Spleen (tissue), 7 donors: ENCODE measurements at regions not wholly inside any gene's neighbourhood (a gene's known extent, or its start where the extent isn't known, plus 50 kb on each side); places are given as distances from the start of the nearest gene placed in this dataset.

Experiments used
- POLR2A ChIP-seq, 3 donors: fragments of 450-650 bp; IDR thresholded peaks; one replicate each; pipeline ENCODE4 v1.5.1; 2017; ENCODE audit warnings: antibody characterized with exemption in 3 of 3, mild to moderate bottlenecking in 1 of 3
- TF ChIP-seq, protein P1 (sequence below), 11 experiments: fragments of 200-600 bp in 7 of 11; fragments of 450-650 bp in 4 of 11; sonication (generic) in 4 of 11; IDR thresholded peaks in 8 of 11; conservative IDR thresholded peaks in 3 of 11; 1 replicate in 7 of 11; 2 replicates in 4 of 11; pipeline versions ENCODE4 v1.4.0 to v1.8.0; 2016 to 2021; ENCODE audit warnings: antibody characterized with exemption in 11 of 11, inconsistent platforms in 4 of 11, mild to moderate bottlenecking in 1 of 11
- donor health status: DM: no; HTN: no; CAD: no; lungs with moderate emphysema.
- donor health status: DM: no; HTN: no; CAD: no.
- donor health status: DM: no; HTN: no; CAD: no.

GRCh38 chr12:5186715-5187114 lies 143.0 kb downstream of the KCNA5 start:
- TF ChIP-seq, protein P1, sequence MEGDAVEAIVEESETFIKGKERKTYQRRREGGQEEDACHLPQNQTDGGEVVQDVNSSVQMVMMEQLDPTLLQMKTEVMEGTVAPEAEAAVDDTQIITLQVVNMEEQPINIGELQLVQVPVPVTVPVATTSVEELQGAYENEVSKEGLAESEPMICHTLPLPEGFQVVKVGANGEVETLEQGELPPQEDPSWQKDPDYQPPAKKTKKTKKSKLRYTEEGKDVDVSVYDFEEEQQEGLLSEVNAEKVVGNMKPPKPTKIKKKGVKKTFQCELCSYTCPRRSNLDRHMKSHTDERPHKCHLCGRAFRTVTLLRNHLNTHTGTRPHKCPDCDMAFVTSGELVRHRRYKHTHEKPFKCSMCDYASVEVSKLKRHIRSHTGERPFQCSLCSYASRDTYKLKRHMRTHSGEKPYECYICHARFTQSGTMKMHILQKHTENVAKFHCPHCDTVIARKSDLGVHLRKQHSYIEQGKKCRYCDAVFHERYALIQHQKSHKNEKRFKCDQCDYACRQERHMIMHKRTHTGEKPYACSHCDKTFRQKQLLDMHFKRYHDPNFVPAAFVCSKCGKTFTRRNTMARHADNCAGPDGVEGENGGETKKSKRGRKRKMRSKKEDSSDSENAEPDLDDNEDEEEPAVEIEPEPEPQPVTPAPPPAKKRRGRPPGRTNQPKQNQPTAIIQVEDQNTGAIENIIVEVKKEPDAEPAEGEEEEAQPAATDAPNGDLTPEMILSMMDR (IDR thresholded peaks at IDR 0.05 in 8 of 11, conservative IDR thresholded peaks at IDR 0.05 in 3 of 11) = no peak
- TF ChIP-seq POLR2A (IDR thresholded peaks at IDR 0.05) = no peak
